ENCODE measurements at regions not wholly inside any gene's neighbourhood (a gene's known extent, or its start where the extent isn't known, plus 50 kb on each side); places are given as distances from the start of the nearest gene placed in this dataset.

- DNase-seq (ENCODE audit: low read depth in 3 of 3, low spot score in 1 of 3): no peak
Observed at GRCh38 chr2:198444800-198445287, 640.5 kb downstream of the PLCL1 start.

GRCh38 chr2:198441901-198442300 lies 637.5 kb downstream of the PLCL1 start:
- DNase-seq (ENCODE audit: low read depth in 3 of 3, low spot score in 1 of 3): no peak

DNA sequence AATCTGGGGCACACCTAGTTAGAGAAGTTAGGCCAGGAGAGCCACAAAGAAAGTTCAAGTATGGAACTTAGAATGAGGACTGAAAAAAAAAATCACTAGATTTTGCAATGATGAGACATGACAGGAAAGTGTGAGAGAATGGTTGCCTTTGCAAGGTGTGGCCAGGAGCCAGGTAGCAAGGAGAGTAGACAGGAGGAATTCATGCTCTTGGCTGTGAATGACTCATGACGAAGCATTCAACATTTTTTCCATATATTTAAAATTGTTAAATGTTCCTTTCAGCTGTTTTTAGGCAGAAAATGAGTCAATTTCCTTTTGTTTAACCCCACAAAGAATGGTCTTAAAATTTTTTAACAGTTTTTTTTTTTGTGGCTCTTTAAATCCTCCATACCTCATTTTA lies 636.9 kb downstream of the PLCL1 start:
- DNase-seq (ENCODE audit: low read depth in 3 of 3, low spot score in 1 of 3): no peak

GRCh38 chr2:198440833-198441232 lies 636.4 kb downstream of the PLCL1 start:
- no peak for DNase-seq (ENCODE audit: low read depth in 3 of 3, low spot score in 1 of 3)

GRCh38 chr2:198438331-198438730 lies 633.9 kb downstream of the PLCL1 start:
- DNase-seq (ENCODE audit: low read depth in 3 of 3, low spot score in 1 of 3): no peak

GRCh38 chr2:198424112-198424511 lies 619.7 kb downstream of the PLCL1 start:
- DNase-seq (ENCODE audit: low read depth in 3 of 3, low spot score in 1 of 3): no peak

DNA sequence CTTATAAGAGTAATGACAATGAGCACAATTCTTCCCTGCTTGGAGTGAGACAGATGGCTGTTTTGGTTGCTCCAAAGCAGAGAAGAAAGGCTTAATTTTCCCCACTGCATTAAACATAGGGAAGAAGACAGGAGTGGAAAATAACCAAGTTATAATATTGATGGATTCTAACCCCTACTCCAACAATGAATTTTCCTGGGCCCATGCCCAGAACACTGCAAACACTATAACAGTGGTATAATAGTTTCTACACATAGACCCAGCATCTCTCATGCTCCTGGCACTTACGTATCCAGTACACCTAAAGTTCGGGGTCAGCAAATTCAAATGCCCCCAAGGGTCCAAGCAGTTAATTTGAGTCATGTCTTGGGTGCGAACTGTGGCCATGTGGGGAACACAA lies 613.4 kb downstream of the PLCL1 start:
- no peak for DNase-seq (ENCODE audit: low read depth in 3 of 3, low spot score in 1 of 3)

- no peak for DNase-seq (ENCODE audit: low read depth in 3 of 3, low spot score in 1 of 3)
Observed at GRCh38 chr2:198414976-198415375, 610.6 kb downstream of the PLCL1 start.

DNA sequence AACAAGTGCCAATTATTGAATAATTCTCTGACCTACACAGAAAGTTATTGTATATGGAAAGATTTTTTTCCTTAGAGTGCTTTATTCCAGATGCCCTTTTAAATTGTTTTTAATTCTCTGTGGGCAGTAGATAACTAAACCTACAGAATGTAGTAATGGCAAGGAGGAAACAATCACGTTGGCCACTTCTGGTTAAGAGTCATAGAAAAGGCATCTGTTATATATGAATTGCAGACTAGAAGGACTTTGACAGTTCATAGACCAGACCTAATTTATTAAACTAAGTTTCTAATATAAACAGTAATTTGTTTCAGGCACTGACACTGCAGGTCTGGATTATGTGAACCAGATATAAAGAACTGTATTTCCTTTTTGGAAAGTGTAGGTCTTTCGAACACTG lies 607.5 kb downstream of the PLCL1 start:
- no peak for DNase-seq (ENCODE audit: low read depth in 3 of 3, low spot score in 1 of 3)

DNA sequence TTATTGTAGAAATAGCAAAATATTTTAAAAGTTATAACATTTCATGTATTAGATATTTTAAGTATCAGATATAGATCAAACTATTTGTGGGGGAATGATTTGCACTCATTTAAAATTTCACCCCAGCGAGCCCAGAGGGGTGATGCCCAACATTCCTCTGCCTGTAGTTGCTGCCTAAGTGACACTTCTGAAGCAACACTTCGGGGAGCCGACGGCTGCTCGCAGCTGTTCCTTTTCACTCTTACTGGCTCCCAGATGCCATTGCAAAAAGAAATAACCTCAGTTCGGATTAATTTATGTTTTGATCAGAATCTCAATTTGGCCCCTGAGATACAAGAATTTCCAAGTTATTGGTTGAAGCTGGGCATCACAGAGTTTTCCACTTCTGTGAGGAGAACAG lies 603.8 kb downstream of the PLCL1 start:
- no peak for DNase-seq (ENCODE audit: low read depth in 3 of 3, low spot score in 1 of 3)

GRCh38 chr2:198405311-198405710 lies 600.9 kb downstream of the PLCL1 start:
- no peak for DNase-seq (ENCODE audit: low read depth in 3 of 3, low spot score in 1 of 3)

GRCh38 chr2:198401644-198402043 lies 597.3 kb downstream of the PLCL1 start:
- no peak for DNase-seq (ENCODE audit: low read depth in 3 of 3, low spot score in 1 of 3)

DNA sequence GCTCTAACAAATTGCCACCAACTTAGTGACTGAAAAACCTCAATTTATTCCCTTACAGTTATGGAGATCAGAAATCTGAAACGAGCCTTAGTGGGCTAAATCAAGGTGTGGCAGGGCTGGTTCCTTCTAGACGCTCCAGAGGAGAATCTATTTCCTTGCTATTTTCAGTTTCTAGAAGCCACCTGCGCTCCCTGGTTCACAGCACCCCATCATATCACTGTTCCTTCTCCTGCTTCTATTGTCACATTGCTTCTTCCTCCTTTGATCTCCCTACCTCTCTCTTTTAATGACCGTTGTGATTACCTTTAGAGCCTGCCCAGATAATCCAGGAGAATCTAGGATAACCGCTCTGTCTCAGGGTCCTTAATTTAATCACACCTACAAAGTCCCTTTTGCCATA lies 596.6 kb downstream of the PLCL1 start:
- DNase-seq (ENCODE audit: low read depth in 3 of 3, low spot score in 1 of 3): no peak

DNA sequence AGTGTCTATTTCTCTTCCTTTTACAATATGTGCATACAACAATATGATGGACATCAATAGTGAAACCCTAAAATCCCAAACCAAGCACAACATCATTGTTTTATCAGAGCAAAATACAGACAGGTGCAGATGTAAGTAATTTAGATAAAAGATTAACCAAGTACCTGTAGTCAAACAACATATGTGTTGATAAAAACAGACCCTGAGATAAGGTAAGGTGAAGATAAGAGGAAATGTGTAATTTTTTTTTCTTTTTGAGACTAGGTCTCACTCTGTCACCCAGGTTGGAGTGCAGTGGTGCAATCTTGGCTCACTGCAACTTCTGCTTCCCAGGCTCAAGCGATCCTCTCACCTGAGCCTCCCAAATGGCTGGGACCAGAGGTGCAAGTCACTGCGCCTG lies 589.8 kb downstream of the PLCL1 start:
- no peak for DNase-seq (ENCODE audit: low read depth in 3 of 3, low spot score in 1 of 3)

DNA sequence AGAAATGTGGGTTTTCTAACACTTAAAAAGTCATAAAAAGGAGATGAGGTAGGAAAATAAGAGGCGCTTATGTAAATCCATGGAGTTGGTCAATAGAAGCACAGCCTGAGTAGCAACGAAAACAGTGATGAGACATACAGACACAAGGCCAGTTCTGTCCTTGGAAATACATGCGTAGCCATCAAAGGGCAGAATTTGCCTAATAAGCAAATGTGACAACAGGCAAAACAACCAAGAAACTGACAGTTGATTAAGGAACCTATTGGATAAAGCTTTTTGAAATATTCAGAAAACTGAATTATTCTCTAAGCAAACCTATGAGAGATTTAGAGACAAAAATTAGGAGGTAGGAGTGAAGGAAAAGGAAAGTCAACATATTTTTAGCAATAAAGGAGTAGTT lies 586.3 kb downstream of the PLCL1 start:
- no peak for DNase-seq (ENCODE audit: low read depth in 3 of 3, low spot score in 1 of 3)

DNA sequence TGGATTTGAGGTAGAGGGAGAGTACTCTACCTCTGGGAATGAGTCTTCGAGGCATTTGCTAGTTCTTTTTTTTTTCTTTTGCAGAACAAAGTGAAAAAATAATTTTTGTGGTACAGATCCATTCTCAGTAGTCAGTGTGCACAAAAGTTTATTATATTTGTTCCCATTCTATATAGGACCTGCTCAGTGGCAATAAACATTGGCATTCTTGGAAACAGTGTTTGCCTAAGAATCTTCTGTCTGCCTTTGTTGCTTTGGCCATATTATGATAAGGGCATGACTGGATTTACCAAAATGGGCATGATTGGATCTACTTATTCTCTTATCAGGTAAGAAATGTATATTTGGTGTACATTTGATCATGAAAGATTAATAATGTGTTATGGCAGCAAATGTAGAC lies 583.3 kb downstream of the PLCL1 start:
- no peak for DNase-seq (ENCODE audit: low read depth in 3 of 3, low spot score in 1 of 3)

DNA sequence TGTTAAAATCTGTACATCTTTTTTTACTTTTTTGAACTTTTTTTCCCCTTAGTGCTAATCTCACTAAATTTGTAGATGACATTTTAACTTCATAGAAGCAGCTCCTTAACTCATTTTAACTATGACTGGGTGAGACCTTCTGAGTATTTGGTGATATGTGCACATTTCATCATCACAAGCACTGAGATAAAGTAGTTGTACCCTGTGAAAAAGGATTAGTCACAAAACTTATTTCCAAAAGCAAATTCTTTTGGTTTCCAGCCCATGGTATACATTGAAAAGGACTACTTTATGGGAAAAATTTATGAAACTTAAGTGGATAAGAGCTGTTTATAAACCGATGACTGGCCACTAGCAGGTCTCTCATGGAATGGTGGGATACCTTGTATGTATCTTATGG lies 581.5 kb downstream of the PLCL1 start:
- DNase-seq (ENCODE audit: low read depth in 3 of 3, low spot score in 1 of 3): no peak

DNA sequence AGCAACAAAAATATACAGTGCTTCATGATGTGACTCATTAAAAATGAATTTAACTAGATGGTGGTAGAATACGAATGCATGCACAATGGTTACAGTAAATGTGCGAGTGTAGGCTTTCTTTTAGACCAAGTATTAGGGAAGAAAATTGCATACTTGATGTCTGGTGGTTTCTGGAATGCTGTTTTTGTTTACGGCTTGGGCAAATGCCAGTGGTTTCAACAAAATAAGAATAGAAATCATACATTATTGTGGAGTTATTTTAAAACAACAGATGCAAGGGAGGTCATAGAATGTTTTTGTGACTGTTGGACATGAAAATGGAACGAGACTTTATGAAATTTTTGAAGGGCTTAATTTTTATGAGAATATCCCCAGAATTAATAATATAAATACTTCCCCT lies 580.9 kb downstream of the PLCL1 start:
- DNase-seq (ENCODE audit: low read depth in 3 of 3, low spot score in 1 of 3): no peak

GRCh38 chr2:198383392-198383791 lies 579.0 kb downstream of the PLCL1 start:
- no peak for DNase-seq (ENCODE audit: low read depth in 3 of 3, low spot score in 1 of 3)

- no peak for DNase-seq (ENCODE audit: low read depth in 3 of 3, low spot score in 1 of 3)
Observed at GRCh38 chr2:198382811-198383210, 578.4 kb downstream of the PLCL1 start.

DNA sequence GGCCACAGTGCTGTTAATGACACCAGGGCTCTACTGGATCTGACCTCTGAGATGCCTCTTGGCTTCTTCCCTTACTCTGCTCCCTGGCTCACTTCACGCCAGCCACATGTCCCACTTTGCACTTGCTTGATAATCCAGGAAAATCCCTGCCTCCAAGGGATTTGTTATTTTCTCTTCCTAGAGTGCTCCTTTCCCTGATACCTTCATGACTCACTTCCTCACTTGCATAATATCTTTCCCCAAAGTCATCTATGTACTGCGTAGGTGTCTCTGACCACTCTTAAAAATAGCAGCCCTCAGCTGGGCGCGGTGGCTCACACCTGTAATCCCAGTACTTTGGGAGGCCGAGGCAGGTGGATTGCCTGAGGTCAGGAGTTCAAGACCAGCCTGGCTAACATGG lies 572.3 kb downstream of the PLCL1 start:
- no peak for DNase-seq (ENCODE audit: low read depth in 3 of 3, low spot score in 1 of 3)

GRCh38 chr2:198375083-198375410 lies 570.7 kb downstream of the PLCL1 start:
- DNase-seq (ENCODE audit: low read depth in 3 of 3, low spot score in 1 of 3): no peak

DNA sequence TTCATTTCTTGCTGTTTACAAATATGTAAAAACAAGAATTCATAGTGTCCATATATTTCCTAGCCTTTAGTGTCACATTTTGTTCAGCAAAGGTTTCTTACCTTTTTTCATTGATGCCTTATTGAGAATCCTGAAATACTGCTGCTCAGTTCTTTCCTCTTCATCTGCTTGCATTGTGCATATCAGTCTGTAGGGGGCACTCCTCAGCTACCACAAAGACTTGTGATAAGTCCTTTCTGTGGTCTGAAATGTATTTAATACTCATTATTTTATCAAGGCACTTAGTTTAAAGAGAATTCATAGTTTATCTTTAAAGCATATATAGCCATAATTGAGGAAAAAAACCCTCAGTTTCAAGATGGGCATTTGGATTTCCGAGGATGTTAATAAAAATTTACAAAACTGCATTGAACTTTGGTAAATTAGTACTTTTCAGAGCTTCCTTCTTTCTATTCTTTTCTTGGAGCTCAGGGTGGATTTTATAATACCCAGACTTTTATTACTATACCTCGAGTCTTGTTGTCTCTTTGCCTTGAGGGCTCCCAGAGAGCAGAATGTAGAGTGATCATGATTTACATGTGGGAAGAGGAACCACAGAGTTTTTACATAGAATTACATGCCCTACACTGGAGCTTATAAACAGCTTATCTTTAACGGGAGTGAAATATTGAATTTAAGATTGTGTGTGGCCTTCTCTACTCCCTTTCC lies 570.1 kb downstream of the PLCL1 start:
- DNase-seq (ENCODE audit: low read depth in 3 of 3, low spot score in 1 of 3): no peak

All from stimulated activated CD4-positive, alpha-beta T cell treated with anti-CD3 and anti-CD28 coated beads, TNF-alpha, amount 100 ng/mL, for 1 hour (primary cell).